PC-3 (cell line): ENCODE measurements at regions not wholly inside any gene's neighbourhood (a gene's known extent, or its start where the extent isn't known, plus 50 kb on each side); places are given as distances from the start of the nearest gene placed in this dataset.

Experiments used
- ATAC-seq: fragments of 200-7000 bp; cut with Tn5 transposase; 2 replicates; pipeline ENCODE4 v1.9.1; 2020; ENCODE audit warnings: mild to moderate bottlenecking, moderate library complexity
- BruUV-seq: library from RNA; stranded (reverse); fragments of 400-500 nt; replicated peaks from 2 replicates; lab custom pipeline; 2021; lab: Mats Ljungman, UMichigan
- CTCF ChIA-PET: fragments of 300-600 bp; sonication (Branson Sonifier 250); formaldehyde crosslinking; loops from one replicate; lab custom pipeline; 2022; ENCODE audit warnings: antibody characterized with exemption; lab: Charles Lee
- POLR2A ChIA-PET: fragments of 300-600 bp; sonication (Branson Sonifier 250); formaldehyde crosslinking; loops from one replicate; lab custom pipeline; 2022; ENCODE audit warnings: antibody characterized with exemption; ENCODE audit not compliant: unreplicated experiment; lab: Charles Lee
- DNase-seq: peaks from one replicate; pipeline ENCODE4 v3.0.0-alpha.2; 2015
- H2AFZ ChIP-seq: fragments of 300-600 bp; sonication (generic); 2 replicates; pipeline ENCODE4 v1.6.0; 2016; ENCODE audit warnings: antibody characterized with exemption, low read length
- H3F3A ChIP-seq: fragments of 300-600 bp; sonication (generic); one replicate; pipeline ENCODE4 v1.6.0; 2017; ENCODE audit warnings: antibody characterized with exemption, low read length, control low read depth, mild to moderate bottlenecking; ENCODE audit not compliant: unreplicated experiment
- H3K27ac ChIP-seq: fragments of 300-600 bp; sonication (generic); 2 replicates; pipeline ENCODE4 v1.5.1; 2016; ENCODE audit warnings: mild to moderate bottlenecking, low read length
- H3K27me3 ChIP-seq: fragments of 300-600 bp; sonication (generic); 2 replicates; pipeline ENCODE4 v1.6.1; 2016; ENCODE audit warnings: low read length, mixed read lengths
- H3K36me3 ChIP-seq: fragments of 300-600 bp; sonication (generic); 2 replicates; pipeline ENCODE4 v1.6.1; 2016; ENCODE audit warnings: low read depth, mixed run types, low read length, mixed read lengths
- H3K4me1 ChIP-seq: fragments of 300-600 bp; sonication (generic); 2 replicates; pipeline ENCODE4 v1.5.1; 2016; ENCODE audit warnings: low read length; ENCODE audit not compliant: insufficient read depth
- H3K4me2 ChIP-seq: fragments of 300-600 bp; sonication (generic); 2 replicates; pipeline ENCODE4 v1.6.0; 2016; ENCODE audit warnings: low read length
- H3K4me3 ChIP-seq: fragments of 300-600 bp; sonication (generic); 2 replicates; pipeline ENCODE4 v1.5.1; 2016; ENCODE audit warnings: mild to moderate bottlenecking, low read length, mixed read lengths
- H3K79me2 ChIP-seq: fragments of 300-600 bp; sonication (generic); 2 replicates; pipeline ENCODE4 v1.6.1; 2017; ENCODE audit warnings: low read length, mixed read lengths
- H3K9ac ChIP-seq: fragments of 300-600 bp; sonication (generic); 2 replicates; pipeline ENCODE4 v1.6.0; 2016; ENCODE audit warnings: mild to moderate bottlenecking, low read length
- H3K9me2 ChIP-seq: fragments of 300-600 bp; sonication (generic); replicated peaks from 2 replicates; pipeline ENCODE4 v1.6.1; 2016; ENCODE audit warnings: mixed run types, low read length, mixed read lengths
- H3K9me3 ChIP-seq: fragments of 300-600 bp; sonication (generic); 2 replicates; pipeline ENCODE4 v1.6.1; 2016; ENCODE audit warnings: low read length, mixed read lengths
- H4K20me1 ChIP-seq: fragments of 300-600 bp; sonication (generic); 2 replicates; pipeline ENCODE4 v1.6.1; 2016; ENCODE audit warnings: low read length, mixed read lengths
- CTCF ChIP-seq: fragments of 300-600 bp; sonication (generic); conservative IDR thresholded peaks from 2 replicates; pipeline ENCODE4 v1.5.1; 2017; ENCODE audit warnings: antibody characterized with exemption, low read depth, mild to moderate bottlenecking, low read length
- EZH2 ChIP-seq: fragments of 300-600 bp; sonication (generic); IDR thresholded peaks from one replicate; pipeline ENCODE4 v1.6.1; 2017; ENCODE audit warnings: antibody characterized with exemption, mild to moderate bottlenecking, low read length; ENCODE audit not compliant: unreplicated experiment
- EZH2phosphoT487 ChIP-seq: fragments of 300-600 bp; sonication (generic); IDR thresholded peaks from 2 replicates; pipeline ENCODE4 v1.6.1; 2018; ENCODE audit warnings: mild to moderate bottlenecking, antibody characterized with exemption, low read length, borderline replicate concordance
- intact Hi-C: fragments of 100-400 bp; cut with micrococcal nuclease; formaldehyde crosslinking; loops from 2 replicates; pipeline ENCODE4 v1.9.0; 2023

DNA sequence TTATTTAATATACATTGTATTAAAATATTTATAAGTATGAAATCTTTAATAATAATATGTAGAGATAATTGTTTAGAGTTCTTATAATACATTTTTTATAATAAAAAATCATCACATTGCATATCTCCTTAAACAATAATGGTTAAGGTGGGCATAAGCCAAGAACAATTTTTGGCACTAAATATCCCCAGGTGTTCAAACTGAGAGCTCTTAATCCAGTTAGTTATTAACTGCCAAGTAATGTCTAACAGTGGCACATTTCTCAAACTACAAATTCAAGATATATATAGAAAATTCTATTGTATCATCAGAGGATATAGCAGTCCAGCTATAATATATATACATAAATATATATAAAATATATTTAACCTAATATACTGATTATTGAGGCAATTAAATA lies 680.8 kb downstream of the SI start:
- no peaks in the 10 kb centered on the region for H3K9me2 ChIP-seq
- no peak overlapping the region for H3K9ac ChIP-seq
- CTCF ChIA-PET = no interaction called here
- H3K27ac ChIP-seq = no peak overlapping the region
- H3K79me2 ChIP-seq = no peaks in the 10 kb centered on the region
- H2AFZ ChIP-seq = no peak overlapping the region
- DNase-seq (no peak), ATAC-seq (no peak)
- POLR2A ChIA-PET = no interaction called here
- H3K36me3 ChIP-seq = no peaks in the 10 kb centered on the region
- no peaks in the 10 kb centered on the region for H3K27me3 ChIP-seq
- BruUV-seq = no TSS peak
- no peaks in the 10 kb centered on the region for H3K4me1 ChIP-seq
- intact Hi-C loops = no loop called here
- H3K9me3 ChIP-seq = no peaks in the 10 kb centered on the region
- no peak overlapping the region for H3K4me2 ChIP-seq
- no peak overlapping the region for H3K4me3 ChIP-seq
- no peaks in the 10 kb centered on the region for H3F3A ChIP-seq
- no peaks in the 10 kb centered on the region for H4K20me1 ChIP-seq
- TF ChIP-seq EZH2phosphoT487 (no peak), EZH2 (no peak), CTCF (no peak)

- no peak overlapping the region for H2AFZ ChIP-seq
- H4K20me1 ChIP-seq = no peaks in the 10 kb centered on the region
- no peak overlapping the region for H3K4me2 ChIP-seq
- H3K79me2 ChIP-seq = no peaks in the 10 kb centered on the region
- ChIA-PET POLR2A (no interaction called here), CTCF (interaction anchor here (0.5 to 0.6 kb wide), 2 partner anchors 24 to 216 kb away, joined by 3 read pairs; no protein-coding TSS in a partner anchor)
- no peaks in the 10 kb centered on the region for H3K4me1 ChIP-seq
- ATAC-seq (no peak), DNase-seq (no peak)
- H3K4me3 ChIP-seq = no peak overlapping the region
- no peaks in the 10 kb centered on the region for H3F3A ChIP-seq
- H3K27me3 ChIP-seq = no peaks in the 10 kb centered on the region
- BruUV-seq = no TSS peak
- no peaks in the 10 kb centered on the region for H3K36me3 ChIP-seq
- no peaks in the 10 kb centered on the region for H3K9me2 ChIP-seq
- TF ChIP-seq CTCF = no peak; the same call in 1 of the 2 replicates
- TF ChIP-seq EZH2 = no peak
- TF ChIP-seq EZH2phosphoT487 = no peak
- H3K9me3 ChIP-seq = no peaks in the 10 kb centered on the region
- intact Hi-C loops = no loop called here
- no peak overlapping the region for H3K27ac ChIP-seq
- H3K9ac ChIP-seq = no peak overlapping the region
Measured at GRCh38 chr3:164393171-164393570, 685.1 kb downstream of the SI start.

- H3K9me3 ChIP-seq = no peaks in the 10 kb centered on the region
- H3K9me2 ChIP-seq = no peaks in the 10 kb centered on the region
- ATAC-seq (no peak), DNase-seq (no peak)
- no peak overlapping the region for H2AFZ ChIP-seq
- TF ChIP-seq EZH2phosphoT487 = no peak
- TF ChIP-seq CTCF = peak; percentile 33; the same call in 1 of the 2 replicates
- ChIA-PET POLR2A (no interaction called here), CTCF (interaction anchor here (0.6 kb wide), 1 partner anchor 24 kb away, joined by 3 read pairs; no protein-coding TSS in a partner anchor)
- no peak overlapping the region for H3K27ac ChIP-seq
- intact Hi-C loops = no loop called here
- no peaks in the 10 kb centered on the region for H3K4me1 ChIP-seq
- no peaks in the 10 kb centered on the region for H3K79me2 ChIP-seq
- no peak overlapping the region for H3K4me2 ChIP-seq
- H3K36me3 ChIP-seq = no peaks in the 10 kb centered on the region
- H3K9ac ChIP-seq = no peak overlapping the region
- no peaks in the 10 kb centered on the region for H4K20me1 ChIP-seq
- no peaks in the 10 kb centered on the region for H3F3A ChIP-seq
- BruUV-seq = no TSS peak
- H3K27me3 ChIP-seq = no peaks in the 10 kb centered on the region
- no peak overlapping the region for H3K4me3 ChIP-seq
Measured at GRCh38 chr3:164390046-164390445, 688.2 kb downstream of the SI start.
